A549 (cell line): ENCODE measurements at regions not wholly inside any gene's neighbourhood (a gene's known extent, or its start where the extent isn't known, plus 50 kb on each side); places are given as distances from the start of the nearest gene placed in this dataset.

ENCODE experiments used
- ATAC-seq, 2 experiments: fragments of 200-7000 bp in 1 of 2; fragments of >200 bp in 1 of 2; cut with Nextera tagmentation in 1 of 2; cut with Tn5 transposase in 1 of 2; 3 replicates each; pipeline versions ENCODE4 v1.8.0 to v1.9.1; 2018 to 2020; ENCODE audit warnings: mild to moderate bottlenecking in 1 of 2, moderate library complexity in 1 of 2
- CTCF ChIA-PET: fragments of 300-600 bp; sonication (Branson Sonifier 250); formaldehyde crosslinking; extraction: SDS; loops from one replicate; lab custom pipeline; 2021; ENCODE audit warnings: antibody characterized with exemption, inconsistent platforms; lab: Yijun Ruan, JAX
- POLR2A ChIA-PET: fragments of 350-600 bp; formaldehyde crosslinking; extraction: SDS; loops from one replicate; lab custom pipeline; 2021; ENCODE audit warnings: antibody characterized with exemption, inconsistent platforms; lab: Yijun Ruan, JAX
- DNase-seq, 2 experiments: peaks; one replicate each; pipeline versions ENCODE4 v3.0.0 to v3.0.0-alpha.2; 2011 to 2016; ENCODE audit warnings: low read depth in 1 of 2, low spot score in 1 of 2
- FAIRE-seq: peaks from 2 replicates; lab custom pipeline; 2011; peaks lifted over from hg19 to GRCh38; lab: Jason Lieb, UNC
- H3K27ac ChIP-seq, 2 experiments: fragments of >200 bp; sonication (Bioruptor Twin); formaldehyde crosslinking; 3 replicates each; pipeline ENCODE4 v1.5.1; 2016 to 2017
- H3K4me1 ChIP-seq: fragments of >200 bp; sonication (Bioruptor Twin); formaldehyde crosslinking; 3 replicates; pipeline ENCODE4 v1.6.1; 2016
- H3K4me2 ChIP-seq: fragments of >200 bp; sonication (Bioruptor Twin); formaldehyde crosslinking; 3 replicates; pipeline ENCODE4 v1.6.1; 2016
- H3K4me3 ChIP-seq: fragments of >200 bp; sonication (Bioruptor Twin); formaldehyde crosslinking; 3 replicates; pipeline ENCODE4 v1.5.1; 2016
- H3K9me3 ChIP-seq: fragments of >200 bp; sonication (Bioruptor Twin); formaldehyde crosslinking; 3 replicates; pipeline ENCODE4 v1.6.1; 2016
- ATOH8 ChIP-seq: fragments of 250-450 bp; sonication (Bioruptor Pico); IDR thresholded peaks from 2 replicates; pipeline ENCODE4 v1.5.0; 2020; ENCODE audit warnings: low read depth, mild to moderate bottlenecking, moderate library complexity
- BCL3 ChIP-seq: fragments of >200 bp; sonication (Bioruptor Twin); formaldehyde crosslinking; IDR thresholded peaks from 3 replicates; pipeline ENCODE4 v1.6.1; 2016
- CTCF ChIP-seq: fragments of >200 bp; sonication (Bioruptor Twin); formaldehyde crosslinking; IDR thresholded peaks from 3 replicates; pipeline ENCODE4 v1.5.1; 2016
- EHF ChIP-seq: fragments of 250-450 bp; sonication (Bioruptor Pico); IDR thresholded peaks from 2 replicates; pipeline ENCODE4 v1.5.0; 2020; ENCODE audit warnings: mild to moderate bottlenecking
- EHMT2 ChIP-seq: fragments of 200-600 bp; sonication (generic); IDR thresholded peaks from 2 replicates; pipeline ENCODE4 v1.6.1; 2016; ENCODE audit warnings: antibody characterized with exemption, low read depth, mild to moderate bottlenecking, moderate library complexity
- ELK1 ChIP-seq: fragments of 150-350 bp; IDR thresholded peaks from 2 replicates; pipeline ENCODE4 v1.6.1; 2014; ENCODE audit warnings: low read depth, mild to moderate bottlenecking, low read length
- EP300 ChIP-seq, 2 experiments: fragments of >200 bp; sonication (Bioruptor Twin); formaldehyde crosslinking; IDR thresholded peaks; 2 replicates in 1 of 2; 3 replicates in 1 of 2; pipeline ENCODE4 v1.6.1; 2016 to 2017
- ESRRA ChIP-seq: fragments of 150-350 bp; IDR thresholded peaks from 2 replicates; pipeline ENCODE4 v1.6.1; 2014; ENCODE audit warnings: mild to moderate bottlenecking, low read length, borderline replicate concordance
- HDAC2 ChIP-seq: fragments of 200-600 bp; sonication (generic); IDR thresholded peaks from 2 replicates; pipeline ENCODE4 v1.6.1; 2016
- JUN ChIP-seq, 2 experiments: fragments of >200 bp; sonication (Bioruptor Twin); formaldehyde crosslinking; IDR thresholded peaks; 2 replicates in 1 of 2; 3 replicates in 1 of 2; pipeline ENCODE4 v1.6.1; 2016 to 2017
- JUNB ChIP-seq: fragments of >200 bp; sonication (Bioruptor Twin); formaldehyde crosslinking; IDR thresholded peaks from 2 replicates; pipeline ENCODE4 v1.6.1; 2016
- KDM1A ChIP-seq: fragments of 200-600 bp; sonication (generic); IDR thresholded peaks from 2 replicates; pipeline ENCODE4 v1.6.1; 2016; ENCODE audit warnings: low read depth, mild to moderate bottlenecking
- MAX ChIP-seq: IDR thresholded peaks from 2 replicates; pipeline ENCODE4 v1.6.1; 2012
- MYC ChIP-seq: IDR thresholded peaks from 2 replicates; pipeline ENCODE4 v1.6.1; 2012; ENCODE audit warnings: mild to moderate bottlenecking, inconsistent platforms, low read length, improper control_type of control experiment, borderline replicate concordance
- PHF8 ChIP-seq: fragments of 200-600 bp; sonication (generic); IDR thresholded peaks from 2 replicates; pipeline ENCODE4 v1.6.1; 2016; ENCODE audit warnings: low read depth, mild to moderate bottlenecking, antibody characterized with exemption, moderate library complexity, borderline replicate concordance
- REST ChIP-seq: fragments of 200-600 bp; sonication (generic); IDR thresholded peaks from 2 replicates; pipeline ENCODE4 v1.6.1; 2016; ENCODE audit warnings: antibody characterized with exemption, mild to moderate bottlenecking, moderate library complexity
- SMC3 ChIP-seq: fragments of >200 bp; sonication (Bioruptor Twin); formaldehyde crosslinking; IDR thresholded peaks from 3 replicates; pipeline ENCODE4 v1.6.1; 2018; ENCODE audit warnings: inconsistent platforms
- TFCP2L1 ChIP-seq: fragments of 250-450 bp; sonication (Bioruptor Pico); IDR thresholded peaks from 2 replicates; pipeline ENCODE4 v1.5.0; 2021; ENCODE audit warnings: mild to moderate bottlenecking
- ZFP36 ChIP-seq: fragments of 450-650 bp; IDR thresholded peaks from 2 replicates; pipeline ENCODE4 v1.6.1; 2014; ENCODE audit warnings: borderline replicate concordance; ENCODE audit not compliant: partially characterized antibody
- WGBS: methylation state at CpG from one replicate; pipeline ENCODE4 v1.1.6; 2017; ENCODE audit errors: missing lambda C conversion rate; 5-methylcytosine and 5-hydroxymethylcytosine counted together

GRCh38 chr13:86038490-86038889, 239.3 kb upstream of the SLITRK6 start (continued):
- no peak for TF ChIP-seq JUN (IDR thresholded peaks at IDR 0.05)
- TF ChIP-seq EHF, result no peak
- TF ChIP-seq ELK1, result no peak
- no peak for TF ChIP-seq ZFP36
- TF ChIP-seq CTCF, result no peak
- no peak for TF ChIP-seq KDM1A
- TF ChIP-seq MAX, result no peak
- TF ChIP-seq REST, result no peak
- TF ChIP-seq TFCP2L1 (CRISPR knock-in tag), result no peak

GRCh38 chr13:86020351-86021002, 221.3 kb upstream of the SLITRK6 start:
- Histone ChIP-seq H3K4me1 (peaks cover 9% of the 10 kb centered on the region; the same call in 1 of the 3 replicates), H3K9me3 (no peaks in the 10 kb centered on the region), H3K27ac (no peak overlapping the region), H3K4me2 (peak overlapping the region; percentile 62), H3K4me3 (no peak overlapping the region)
- CTCF ChIA-PET, result no interaction called here
- DNase-seq (peak in 1 of 2 experiments; percentile 42), ATAC-seq (no peak), FAIRE-seq (no peak)
- 2% methylated on average over 3 of the region's 3 CpGs for WGBS
- POLR2A ChIA-PET, result no interaction called here
- no peak for TF ChIP-seq PHF8
- no peak for TF ChIP-seq ATOH8 (CRISPR knock-in tag)
- no peak for TF ChIP-seq EP300 (IDR thresholded peaks at IDR 0.05)
- TF ChIP-seq HDAC2, result no peak
- TF ChIP-seq TFCP2L1 (CRISPR knock-in tag), result no peak
- TF ChIP-seq JUN (IDR thresholded peaks at IDR 0.05), result no peak
- no peak for TF ChIP-seq SMC3
- TF ChIP-seq ESRRA, result no peak
- TF ChIP-seq EHMT2, result no peak
- TF ChIP-seq MAX, result no peak
- no peak for TF ChIP-seq MYC
- no peak for TF ChIP-seq JUNB
- no peak for TF ChIP-seq BCL3
